C4-2B (cell line): ENCODE measurements at regions not wholly inside any gene's neighbourhood (a gene's known extent, or its start where the extent isn't known, plus 50 kb on each side); places are given as distances from the start of the nearest gene placed in this dataset.

Experiments
- ZFX ChIP-seq: fragments of 450-650 bp; IDR thresholded peaks from 2 replicates; pipeline ENCODE4 v1.6.1; 2017
- TF ChIP-seq, protein P1 (sequence below): fragments of 450-650 bp; conservative IDR thresholded peaks from 2 replicates; pipeline ENCODE4 v1.5.1; 2017; ENCODE audit warnings: mild to moderate bottlenecking

DNA sequence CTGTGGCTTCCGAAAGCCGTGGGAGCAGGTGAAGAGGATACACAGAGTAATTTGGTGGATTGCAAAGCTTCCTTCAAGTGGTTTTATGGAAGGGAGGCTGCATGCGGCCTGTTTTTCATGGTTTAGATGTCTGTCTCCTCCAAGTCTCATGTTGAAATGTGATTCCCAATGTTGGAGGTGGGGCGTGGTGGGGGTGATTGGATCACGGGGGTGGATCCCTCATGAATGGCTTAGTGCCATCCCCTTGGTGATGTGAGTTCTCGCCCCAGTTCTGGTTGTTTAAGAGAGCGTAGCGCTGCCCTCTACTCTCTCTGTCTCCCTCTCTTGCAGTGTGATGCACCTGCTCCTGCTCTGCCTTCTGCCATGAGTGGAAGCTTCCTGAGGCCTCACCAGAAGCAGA lies 247.8 kb upstream of the B3GAT1 start:
- TF ChIP-seq, protein P1, sequence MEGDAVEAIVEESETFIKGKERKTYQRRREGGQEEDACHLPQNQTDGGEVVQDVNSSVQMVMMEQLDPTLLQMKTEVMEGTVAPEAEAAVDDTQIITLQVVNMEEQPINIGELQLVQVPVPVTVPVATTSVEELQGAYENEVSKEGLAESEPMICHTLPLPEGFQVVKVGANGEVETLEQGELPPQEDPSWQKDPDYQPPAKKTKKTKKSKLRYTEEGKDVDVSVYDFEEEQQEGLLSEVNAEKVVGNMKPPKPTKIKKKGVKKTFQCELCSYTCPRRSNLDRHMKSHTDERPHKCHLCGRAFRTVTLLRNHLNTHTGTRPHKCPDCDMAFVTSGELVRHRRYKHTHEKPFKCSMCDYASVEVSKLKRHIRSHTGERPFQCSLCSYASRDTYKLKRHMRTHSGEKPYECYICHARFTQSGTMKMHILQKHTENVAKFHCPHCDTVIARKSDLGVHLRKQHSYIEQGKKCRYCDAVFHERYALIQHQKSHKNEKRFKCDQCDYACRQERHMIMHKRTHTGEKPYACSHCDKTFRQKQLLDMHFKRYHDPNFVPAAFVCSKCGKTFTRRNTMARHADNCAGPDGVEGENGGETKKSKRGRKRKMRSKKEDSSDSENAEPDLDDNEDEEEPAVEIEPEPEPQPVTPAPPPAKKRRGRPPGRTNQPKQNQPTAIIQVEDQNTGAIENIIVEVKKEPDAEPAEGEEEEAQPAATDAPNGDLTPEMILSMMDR, result no peak
- no peak for TF ChIP-seq ZFX
